Nephron (organoid): ENCODE measurements at regions not wholly inside any gene's neighbourhood (a gene's known extent, or its start where the extent isn't known, plus 50 kb on each side); places are given as distances from the start of the nearest gene placed in this dataset.

ENCODE experiments used
- H3K27ac Mint-ChIP-seq, 3 experiments: 2 replicates each; pipeline ENCODE4 v1.8.0; 2020; ENCODE audit warnings: mixed read lengths in 3 of 3, mild to moderate bottlenecking in 2 of 3, moderate library complexity in 1 of 3
- H3K27me3 Mint-ChIP-seq: 2 replicates; pipeline ENCODE4 v1.8.0; 2021; ENCODE audit warnings: low read depth, mild to moderate bottlenecking, moderate library complexity, mixed read lengths
- H3K36me3 Mint-ChIP-seq: 2 replicates; pipeline ENCODE4 v1.8.0; 2020; ENCODE audit warnings: low read depth, mixed read lengths
- H3K4me1 Mint-ChIP-seq: 2 replicates; pipeline ENCODE4 v1.8.0; 2020; ENCODE audit warnings: mixed read lengths
- H3K4me3 Mint-ChIP-seq, 3 experiments: 2 replicates each; pipeline ENCODE4 v1.8.0; 2020; ENCODE audit warnings: mild to moderate bottlenecking in 3 of 3, mixed read lengths in 3 of 3, moderate library complexity in 2 of 3
- H3K9me3 Mint-ChIP-seq: 2 replicates; pipeline ENCODE4 v1.8.0; 2020; ENCODE audit warnings: mixed read lengths
- CTCF ChIP-seq, 3 experiments: fragments of 200-600 bp; sonication (generic); IDR thresholded peaks; one replicate each; pipeline ENCODE4 v1.5.0; 2021; ENCODE audit warnings: antibody characterized with exemption in 3 of 3; ENCODE audit not compliant: unreplicated experiment in 3 of 3

- Mint-ChIP-seq H3K36me3 (no peaks in the 10 kb centered on the region), H3K4me1 (no peaks in the 10 kb centered on the region), H3K27ac (no peak overlapping the region), H3K4me3 (no peak overlapping the region), H3K27me3 (peaks cover 5% of the 10 kb centered on the region), H3K9me3 (peaks cover 3% of the 10 kb centered on the region)
- TF ChIP-seq CTCF (IDR thresholded peaks at IDR 0.05; ENCODE audit: unreplicated experiment in 3 of 3), result no peak
Measured at GRCh38 chr1:222020553-222020952, 278.7 kb upstream of the DUSP10 start.

- Mint-ChIP-seq H3K4me1 (no peaks in the 10 kb centered on the region), H3K36me3 (no peaks in the 10 kb centered on the region), H3K27me3 (peaks cover 5% of the 10 kb centered on the region), H3K4me3 (no peak overlapping the region), H3K9me3 (peaks cover 3% of the 10 kb centered on the region), H3K27ac (no peak overlapping the region)
- no peak for TF ChIP-seq CTCF (IDR thresholded peaks at IDR 0.05; ENCODE audit: unreplicated experiment in 3 of 3)
Measured at GRCh38 chr1:222019029-222019428, 277.1 kb upstream of the DUSP10 start.

DNA sequence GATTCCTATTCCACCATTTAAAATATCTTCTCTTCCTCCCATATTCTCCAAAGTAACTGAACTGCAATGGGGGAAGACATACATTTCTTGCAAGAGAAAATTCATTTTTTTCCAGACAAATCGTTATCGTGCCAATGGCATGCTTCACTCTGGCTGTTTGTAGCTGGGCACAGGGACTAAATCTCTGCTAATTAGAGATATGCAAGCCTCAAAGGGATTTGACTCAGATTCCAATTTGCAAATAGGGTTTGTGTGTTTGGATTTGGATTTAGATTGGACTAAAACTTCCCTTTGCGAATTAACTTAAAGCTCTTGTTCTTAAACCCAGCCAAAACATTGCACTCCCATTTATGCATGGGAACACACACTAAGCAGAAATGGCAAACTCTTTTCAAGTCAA, 276.2 kb upstream of the DUSP10 start:
- peaks cover 5% of the 10 kb centered on the region for H3K27me3 Mint-ChIP-seq
- peaks cover 3% of the 10 kb centered on the region for H3K9me3 Mint-ChIP-seq
- no peaks in the 10 kb centered on the region for H3K36me3 Mint-ChIP-seq
- TF ChIP-seq CTCF (IDR thresholded peaks at IDR 0.05; ENCODE audit: unreplicated experiment in 3 of 3), result no peak
- no peak overlapping the region for H3K4me3 Mint-ChIP-seq
- no peak overlapping the region for H3K27ac Mint-ChIP-seq
- H3K4me1 Mint-ChIP-seq, result no peaks in the 10 kb centered on the region

- H3K9me3 Mint-ChIP-seq, result peaks cover 5% of the 10 kb centered on the region
- H3K27me3 Mint-ChIP-seq, result no peaks in the 10 kb centered on the region
- no peak overlapping the region for H3K4me3 Mint-ChIP-seq
- H3K36me3 Mint-ChIP-seq, result no peaks in the 10 kb centered on the region
- H3K27ac Mint-ChIP-seq, result no peak overlapping the region
- no peaks in the 10 kb centered on the region for H3K4me1 Mint-ChIP-seq
- no peak for TF ChIP-seq CTCF (IDR thresholded peaks at IDR 0.05; ENCODE audit: unreplicated experiment in 3 of 3)
Measured at GRCh38 chr1:222015686-222016085, 273.8 kb upstream of the DUSP10 start.

DNA sequence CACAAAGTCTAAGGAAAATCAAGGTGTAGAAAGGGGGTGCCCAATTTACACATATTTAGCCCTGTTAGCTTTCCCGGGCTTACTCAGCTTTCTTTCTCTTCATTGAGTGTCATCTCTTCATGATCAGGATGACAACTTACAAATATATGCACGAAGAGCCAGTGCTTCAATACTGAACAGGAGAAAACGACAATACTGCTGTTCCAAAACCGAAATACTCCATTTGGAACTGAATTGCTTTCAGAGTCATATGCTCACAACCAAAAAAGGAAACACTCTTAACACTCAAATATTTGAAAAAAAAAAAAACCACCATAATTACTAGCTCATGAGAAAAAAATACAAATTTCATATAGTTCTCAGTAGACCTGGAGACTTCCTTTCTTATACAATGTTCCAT, 272.1 kb upstream of the DUSP10 start:
- Mint-ChIP-seq H3K4me3 (no peak overlapping the region), H3K27ac (no peak overlapping the region), H3K36me3 (no peaks in the 10 kb centered on the region), H3K4me1 (no peaks in the 10 kb centered on the region), H3K27me3 (no peaks in the 10 kb centered on the region), H3K9me3 (peaks cover 5% of the 10 kb centered on the region)
- TF ChIP-seq CTCF (IDR thresholded peaks at IDR 0.05; ENCODE audit: unreplicated experiment in 3 of 3), result no peak

DNA sequence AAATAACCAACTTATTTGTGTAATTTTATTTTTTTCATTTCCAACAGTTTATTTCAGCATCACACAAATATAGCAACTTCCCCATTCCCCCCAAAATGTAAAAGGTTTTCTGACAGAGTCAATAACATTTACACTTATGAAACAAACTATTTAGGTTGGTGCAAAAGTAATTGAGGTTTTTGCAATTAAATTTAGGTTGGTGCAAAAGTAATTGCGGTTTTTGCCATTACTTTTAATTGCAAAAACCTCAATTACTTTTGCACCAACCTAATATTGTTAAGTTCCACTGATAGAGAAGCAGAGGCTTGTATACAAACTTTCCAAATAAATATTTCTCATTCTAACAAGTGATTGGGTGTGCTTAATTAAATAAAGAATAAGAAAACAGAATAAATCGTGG, 270.9 kb upstream of the DUSP10 start:
- no peaks in the 10 kb centered on the region for H3K4me1 Mint-ChIP-seq
- H3K27me3 Mint-ChIP-seq, result no peaks in the 10 kb centered on the region
- no peak overlapping the region for H3K4me3 Mint-ChIP-seq
- TF ChIP-seq CTCF (IDR thresholded peaks at IDR 0.05; ENCODE audit: unreplicated experiment in 3 of 3), result no peak
- peaks cover 5% of the 10 kb centered on the region for H3K9me3 Mint-ChIP-seq
- no peaks in the 10 kb centered on the region for H3K36me3 Mint-ChIP-seq
- H3K27ac Mint-ChIP-seq, result no peak overlapping the region
